ENCODE measurements at regions not wholly inside any gene's neighbourhood (a gene's known extent, or its start where the extent isn't known, plus 50 kb on each side); places are given as distances from the start of the nearest gene placed in this dataset.

GRCh38 chr5:101102506-101102905 lies 199.4 kb upstream of the ST8SIA4 start:
- TF ChIP-seq CTCF (conservative IDR thresholded peaks at IDR 0.05; ENCODE audit: low read length) (no peak), EZH2phosphoT487 (IDR thresholded peaks at IDR 0.05; ENCODE audit: borderline replicate concordance, low read depth, low read length) (no peak)

Measured in OCI-LY7 (cell line).